HG03097 (cell line): ENCODE measurements at regions not wholly inside any gene's neighbourhood (a gene's known extent, or its start where the extent isn't known, plus 50 kb on each side); places are given as distances from the start of the nearest gene placed in this dataset.
"Not testable (repeated sequence)": the region's sequence is repeated elsewhere in the genome, so short reads cannot be mapped to it uniquely, and the experiment has no call there.

Source experiments
- ATAC-seq: cut with Tn5 transposase; IDR thresholded peaks from one replicate; pipeline ENCODE4 v1.9.1; 2021; ENCODE audit not compliant: unreplicated experiment, low FRiP score

GRCh38 chr2:105691947-105692390 is 52.7 kb upstream of the NCK2 start:
- ATAC-seq, result no peak

- no peak for ATAC-seq
Measured at GRCh38 chr2:105690566-105690965, 54.1 kb upstream of the NCK2 start.

GRCh38 chr2:105689484-105689883 is 55.2 kb upstream of the NCK2 start:
- no peak for ATAC-seq

- no peak for ATAC-seq
Measured at GRCh38 chr2:105688946-105689345, 55.8 kb upstream of the NCK2 start.

GRCh38 chr2:105686588-105686987 is 58.1 kb upstream of the NCK2 start:
- no peak for ATAC-seq

- no peak for ATAC-seq
Measured at GRCh38 chr2:105683011-105683492, 61.7 kb upstream of the NCK2 start.

- no peak for ATAC-seq
Measured at GRCh38 chr2:105682401-105682800, 62.3 kb upstream of the NCK2 start.

- ATAC-seq, result no peak
Measured at GRCh38 chr2:105681927-105682326, 62.8 kb upstream of the NCK2 start.

GRCh38 chr2:105680357-105680756 is 64.4 kb upstream of the NCK2 start:
- no peak for ATAC-seq

GRCh38 chr2:105678346-105678745 is 66.4 kb upstream of the NCK2 start:
- no peak for ATAC-seq

- ATAC-seq, result no peak
Measured at GRCh38 chr2:105677901-105678300, 66.8 kb upstream of the NCK2 start.

- ATAC-seq, result no peak
Measured at GRCh38 chr2:105675841-105676240, 68.9 kb upstream of the NCK2 start.

GRCh38 chr2:105674859-105675541 is 69.7 kb upstream of the NCK2 start:
- ATAC-seq, result no peak

GRCh38 chr2:105674401-105674800 is 70.3 kb upstream of the NCK2 start:
- ATAC-seq, result no peak

GRCh38 chr2:105671156-105671555 is 73.6 kb upstream of the NCK2 start:
- ATAC-seq, result no peak

GRCh38 chr2:105669384-105669891 is 75.3 kb upstream of the NCK2 start:
- ATAC-seq, result no peak

GRCh38 chr2:105665480-105665879 is 79.2 kb upstream of the NCK2 start:
- ATAC-seq, result no peak

GRCh38 chr2:105660489-105660888 is 84.2 kb upstream of the NCK2 start:
- ATAC-seq, result no peak

- not testable (repeated sequence) for ATAC-seq
Measured at GRCh38 chr2:105655723-105656606, 88.7 kb upstream of the NCK2 start.

GRCh38 chr2:105655244-105655643 is 89.5 kb upstream of the NCK2 start:
- ATAC-seq, result no peak

- no peak for ATAC-seq
Measured at GRCh38 chr2:105654474-105655004, 90.2 kb upstream of the NCK2 start.
